Activated T-helper 1 cell treated with anti-CD3 and anti-CD28 coated beads, Interleukin-12 subunit alpha, Interleukin-12 subunit beta, Interleukin-2, Interleukin-4 antibody, amounts not matched to agents 30 ng/mL and 10 ng/mL and 1 ng/mL, durations not matched to agents 14 hours and 24 hours and 36 hours (primary cell): ENCODE measurements at regions not wholly inside any gene's neighbourhood (a gene's known extent, or its start where the extent isn't known, plus 50 kb on each side); places are given as distances from the start of the nearest gene placed in this dataset.
"Not testable (repeated sequence)": the region's sequence is repeated elsewhere in the genome, so short reads cannot be mapped to it uniquely, and the experiment has no call there.

ENCODE experiments used
- DNase-seq: peaks from one replicate; pipeline ENCODE4 v3.0.0; 2021; ENCODE audit warnings: low spot score
- H3K27ac Mint-ChIP-seq: one replicate; pipeline ENCODE4 v1.8.0; 2021; ENCODE audit warnings: mild to moderate bottlenecking, mixed read lengths
- H3K27me3 Mint-ChIP-seq: one replicate; pipeline ENCODE4 v1.8.0; 2022; ENCODE audit warnings: mild to moderate bottlenecking, moderate library complexity, mixed read lengths; ENCODE audit not compliant: insufficient read depth
- H3K36me3 Mint-ChIP-seq: one replicate; pipeline ENCODE4 v1.8.0; 2021; ENCODE audit warnings: low read depth, mixed read lengths
- H3K4me1 Mint-ChIP-seq: one replicate; pipeline ENCODE4 v1.8.0; 2021; ENCODE audit warnings: low read depth, mixed read lengths
- H3K4me3 Mint-ChIP-seq: one replicate; pipeline ENCODE4 v1.8.0; 2021; ENCODE audit warnings: mild to moderate bottlenecking, moderate library complexity, mixed read lengths
- H3K9me3 Mint-ChIP-seq: one replicate; pipeline ENCODE4 v1.8.0; 2021; ENCODE audit warnings: mixed read lengths
- intact Hi-C: fragments of 100-400 bp; cut with micrococcal nuclease; formaldehyde crosslinking; loops from one replicate; pipeline ENCODE4 v1.15.1; 2024

DNA sequence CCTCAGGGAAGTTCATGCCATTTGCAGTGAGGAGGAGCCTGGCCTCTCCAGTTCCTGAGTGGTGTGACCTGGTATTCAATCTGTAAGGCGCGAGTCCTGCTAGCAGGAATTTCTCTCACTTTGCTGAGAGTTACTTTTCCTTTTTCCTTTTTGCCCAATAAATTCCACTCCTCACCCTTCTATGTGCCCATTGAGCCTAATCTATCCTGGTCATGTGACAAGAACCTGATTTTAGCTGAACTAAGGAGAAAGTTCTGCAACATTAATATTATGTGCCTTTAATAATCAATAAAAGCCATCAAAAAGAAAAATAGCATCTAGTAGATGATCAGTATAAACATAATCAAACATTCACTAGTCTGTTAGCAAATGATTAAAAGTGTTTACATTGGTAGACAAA lies 136.1 kb upstream of the POGK start:
- H3K27ac Mint-ChIP-seq: no peak overlapping the region
- no peaks in the 10 kb centered on the region for H3K4me1 Mint-ChIP-seq
- DNase-seq: no peak
- H3K27me3 Mint-ChIP-seq: peaks cover 8% of the 10 kb centered on the region
- no peaks in the 10 kb centered on the region for H3K36me3 Mint-ChIP-seq
- H3K4me3 Mint-ChIP-seq: no peak overlapping the region
- no peaks in the 10 kb centered on the region for H3K9me3 Mint-ChIP-seq
- intact Hi-C loops: no loop called here

DNA sequence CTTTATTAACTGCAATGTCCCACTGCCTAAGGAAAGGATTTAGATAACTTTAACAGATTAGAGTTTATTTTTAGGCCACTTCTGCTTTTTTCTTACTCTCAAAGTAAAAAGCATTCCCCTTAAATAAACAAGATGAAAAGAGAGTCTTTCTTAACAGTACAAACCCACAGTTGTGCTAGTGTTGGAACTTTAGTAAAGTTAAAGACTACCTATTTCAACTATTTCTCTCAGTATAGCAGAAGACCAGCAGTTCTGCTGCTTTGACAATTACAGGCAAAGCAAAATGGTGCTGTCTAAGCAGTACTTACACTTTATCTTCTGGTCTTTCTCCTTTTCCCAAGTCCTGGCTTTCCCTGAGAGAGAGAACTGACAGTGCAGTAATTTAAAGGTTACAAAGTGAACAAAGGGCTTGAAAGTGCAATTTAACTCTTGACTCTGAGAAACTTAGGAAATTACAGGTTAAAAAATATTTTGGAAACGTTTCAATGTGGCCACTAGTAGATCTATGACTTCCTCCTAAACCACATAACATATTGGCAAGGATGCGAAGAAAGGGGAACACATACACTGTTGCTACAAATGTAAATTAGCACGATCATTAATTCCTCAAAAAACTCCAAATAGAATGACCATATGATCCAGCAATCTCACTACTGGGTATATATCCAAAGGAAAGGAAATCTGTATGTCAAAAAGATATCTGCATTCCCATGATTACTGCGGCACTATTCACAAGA lies 135.4 kb upstream of the POGK start:
- no peak for DNase-seq
- no peaks in the 10 kb centered on the region for H3K36me3 Mint-ChIP-seq
- intact Hi-C loops: no loop called here
- no peaks in the 10 kb centered on the region for H3K4me1 Mint-ChIP-seq
- H3K9me3 Mint-ChIP-seq: no peaks in the 10 kb centered on the region
- peaks cover 8% of the 10 kb centered on the region for H3K27me3 Mint-ChIP-seq
- H3K4me3 Mint-ChIP-seq: no peak overlapping the region
- no peak overlapping the region for H3K27ac Mint-ChIP-seq

DNA sequence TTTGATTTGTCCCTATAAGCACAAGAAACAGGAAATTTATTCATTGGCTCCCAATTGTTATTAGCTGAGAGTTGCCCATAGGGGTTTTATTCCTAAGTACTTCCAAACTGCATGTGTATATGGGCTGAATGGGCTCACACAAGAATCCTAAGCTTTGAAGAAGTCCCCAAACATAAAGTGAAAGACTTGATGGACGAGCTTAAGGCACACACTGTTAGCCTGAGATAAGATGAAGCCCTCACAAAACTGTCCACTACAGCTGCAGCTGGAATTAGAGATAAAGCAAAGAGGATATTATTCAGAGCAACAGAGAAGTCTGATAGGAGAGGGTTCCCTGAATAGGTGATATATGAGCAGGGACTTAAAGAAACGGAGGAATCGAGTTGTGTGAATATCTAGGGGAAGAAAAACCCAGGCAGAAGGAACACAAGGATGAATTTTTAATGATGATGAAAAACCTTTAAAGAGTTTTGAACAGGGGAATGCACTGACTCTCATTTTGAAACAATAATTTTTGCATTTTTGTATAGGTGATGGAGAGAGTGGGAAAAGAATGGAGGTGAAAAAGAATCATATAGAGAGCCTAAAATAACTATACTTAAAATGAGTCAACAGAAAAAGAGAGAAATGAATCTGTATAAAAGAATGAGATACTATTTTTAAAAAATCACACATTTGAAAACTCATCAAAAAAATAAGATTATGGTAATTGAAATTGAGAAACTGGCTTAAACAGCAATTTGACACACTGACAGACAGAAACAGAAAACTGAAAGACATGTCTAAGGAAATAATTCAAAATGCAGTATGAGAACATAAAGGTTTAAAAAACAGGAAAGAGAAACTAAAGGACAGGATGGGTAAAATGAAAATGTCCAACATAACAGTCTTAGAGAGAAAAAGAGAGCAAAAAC lies 133.6 kb upstream of the POGK start:
- DNase-seq: no peak
- H3K27ac Mint-ChIP-seq: no peak overlapping the region
- H3K27me3 Mint-ChIP-seq: peaks cover 6% of the 10 kb centered on the region
- no peaks in the 10 kb centered on the region for H3K9me3 Mint-ChIP-seq
- H3K36me3 Mint-ChIP-seq: no peaks in the 10 kb centered on the region
- H3K4me3 Mint-ChIP-seq: no peak overlapping the region
- no peaks in the 10 kb centered on the region for H3K4me1 Mint-ChIP-seq
- intact Hi-C loops: no loop called here

DNA sequence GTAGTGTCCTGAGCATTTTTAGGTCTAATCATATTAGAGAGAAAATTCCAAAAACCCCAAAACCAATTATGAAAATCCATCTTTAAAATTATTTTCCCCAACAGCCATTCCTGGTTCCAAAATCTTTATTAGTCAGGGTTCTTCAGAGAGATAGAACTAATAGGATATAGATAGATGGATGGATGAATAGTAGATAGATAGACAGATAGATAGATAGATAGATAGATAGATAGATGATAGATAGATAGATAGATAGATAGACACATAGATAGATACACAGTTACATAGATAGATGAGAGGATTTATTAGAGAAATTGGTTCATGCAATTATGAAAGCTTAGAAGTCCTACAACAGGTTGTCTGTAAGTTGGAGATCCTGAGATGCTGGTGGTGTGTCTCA lies 122.7 kb upstream of the POGK start:
- Mint-ChIP-seq H3K27ac (no peak overlapping the region), H3K4me3 (no peak overlapping the region), H3K4me1 (no peaks in the 10 kb centered on the region), H3K36me3 (no peaks in the 10 kb centered on the region), H3K27me3 (no peaks in the 10 kb centered on the region), H3K9me3 (peaks cover 11% of the 10 kb centered on the region)
- intact Hi-C loops: no loop called here
- DNase-seq: no peak

DNA sequence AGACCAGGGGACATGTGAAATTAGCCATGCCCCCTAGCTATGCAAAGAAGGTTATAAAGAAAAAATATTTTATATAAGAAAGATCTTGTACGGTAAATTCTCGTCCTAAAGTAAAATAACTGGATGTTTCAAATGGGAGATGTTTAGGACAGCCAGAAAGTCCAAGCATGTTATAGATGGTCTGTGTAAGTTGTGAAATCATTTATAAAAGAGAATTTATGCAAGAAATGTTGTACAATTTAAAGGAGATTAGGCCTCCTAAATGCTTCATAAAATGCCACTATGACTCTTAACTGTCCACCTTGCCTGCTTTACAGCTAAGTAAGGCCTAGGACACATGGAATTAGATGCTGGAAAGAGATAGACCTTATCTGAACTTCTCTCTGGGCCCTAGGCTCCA lies 118.1 kb upstream of the POGK start:
- Mint-ChIP-seq H3K36me3 (no peaks in the 10 kb centered on the region), H3K9me3 (peaks cover 11% of the 10 kb centered on the region), H3K27me3 (no peaks in the 10 kb centered on the region), H3K27ac (no peak overlapping the region), H3K4me3 (no peak overlapping the region), H3K4me1 (no peaks in the 10 kb centered on the region)
- intact Hi-C loops: no loop called here
- DNase-seq: no peak

DNA sequence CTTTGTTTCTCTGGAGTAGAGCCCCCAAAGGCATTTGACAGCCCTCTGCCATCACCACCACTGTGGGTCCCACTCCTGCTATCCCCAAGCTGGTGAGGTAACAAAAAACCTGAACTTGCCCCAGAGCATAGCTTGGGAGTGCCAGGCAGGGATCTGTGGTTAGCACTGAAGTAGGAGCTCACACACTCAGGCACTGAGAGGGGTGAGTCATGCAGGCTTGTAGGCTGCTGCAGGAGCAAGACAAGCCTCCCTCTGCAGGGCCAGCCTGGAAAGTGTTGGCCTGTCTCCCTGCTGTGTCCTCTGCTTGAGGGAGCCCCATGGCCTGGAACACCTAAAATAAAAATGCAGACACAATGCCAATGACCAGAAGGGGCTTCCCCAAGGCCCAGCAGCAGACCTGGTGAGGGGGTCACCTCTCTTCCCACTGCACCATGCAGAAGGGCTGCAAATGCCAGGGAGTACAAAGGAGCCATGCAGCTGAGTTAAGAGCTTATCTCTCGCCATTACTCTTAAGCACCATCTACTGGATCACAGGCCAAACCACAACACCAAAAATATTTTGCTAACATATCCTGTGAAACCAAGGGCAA lies 108.9 kb upstream of the POGK start:
- Mint-ChIP-seq H3K27me3 (no peaks in the 10 kb centered on the region), H3K36me3 (no peaks in the 10 kb centered on the region), H3K27ac (no peak overlapping the region), H3K9me3 (no peaks in the 10 kb centered on the region), H3K4me1 (no peaks in the 10 kb centered on the region), H3K4me3 (no peak overlapping the region)
- no peak for DNase-seq
- intact Hi-C loops: no loop called here

DNA sequence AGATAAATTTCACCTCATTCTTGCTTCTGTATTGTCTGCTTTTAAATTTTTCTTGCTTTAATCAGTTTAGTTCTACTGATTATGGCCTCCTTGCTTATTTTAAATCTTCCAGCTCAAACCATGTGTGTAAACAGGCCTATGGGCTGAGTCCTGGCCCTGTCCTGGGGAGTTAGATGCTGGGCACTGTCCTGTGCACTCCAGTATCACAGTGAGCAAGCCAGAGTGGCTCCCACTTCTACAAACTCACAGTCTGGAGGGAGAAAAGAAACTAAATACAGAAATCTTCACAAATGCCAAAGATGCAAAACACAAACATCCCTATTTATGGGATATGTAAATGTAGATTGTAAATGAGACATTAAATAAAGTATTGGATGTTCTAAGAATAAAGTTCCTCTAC lies 101.1 kb upstream of the POGK start:
- intact Hi-C loops: no loop called here
- H3K4me3 Mint-ChIP-seq: no peak overlapping the region
- no peak overlapping the region for H3K27ac Mint-ChIP-seq
- H3K36me3 Mint-ChIP-seq: no peaks in the 10 kb centered on the region
- no peak for DNase-seq
- H3K9me3 Mint-ChIP-seq: no peaks in the 10 kb centered on the region
- H3K4me1 Mint-ChIP-seq: no peaks in the 10 kb centered on the region
- no peaks in the 10 kb centered on the region for H3K27me3 Mint-ChIP-seq

DNA sequence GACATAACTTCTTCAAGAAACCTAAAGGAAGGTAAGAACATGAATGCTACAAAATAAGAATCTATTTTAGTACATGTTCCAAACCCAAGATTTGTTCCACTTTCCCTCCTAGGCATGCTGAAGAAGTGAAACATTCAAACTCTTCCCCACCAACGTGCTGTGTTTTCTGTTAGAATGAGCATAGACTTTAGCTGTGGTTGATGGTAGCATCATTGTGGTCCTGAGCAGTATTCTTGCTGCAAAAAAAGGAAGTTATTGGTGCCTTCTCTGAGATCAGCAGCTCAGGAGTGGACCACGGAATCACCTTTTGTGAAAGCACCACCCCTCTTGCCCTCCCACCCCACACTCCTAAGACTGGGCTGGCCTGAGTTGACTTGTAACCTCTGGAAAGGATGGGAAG lies 100.4 kb upstream of the POGK start:
- H3K9me3 Mint-ChIP-seq: no peaks in the 10 kb centered on the region
- intact Hi-C loops: no loop called here

DNA sequence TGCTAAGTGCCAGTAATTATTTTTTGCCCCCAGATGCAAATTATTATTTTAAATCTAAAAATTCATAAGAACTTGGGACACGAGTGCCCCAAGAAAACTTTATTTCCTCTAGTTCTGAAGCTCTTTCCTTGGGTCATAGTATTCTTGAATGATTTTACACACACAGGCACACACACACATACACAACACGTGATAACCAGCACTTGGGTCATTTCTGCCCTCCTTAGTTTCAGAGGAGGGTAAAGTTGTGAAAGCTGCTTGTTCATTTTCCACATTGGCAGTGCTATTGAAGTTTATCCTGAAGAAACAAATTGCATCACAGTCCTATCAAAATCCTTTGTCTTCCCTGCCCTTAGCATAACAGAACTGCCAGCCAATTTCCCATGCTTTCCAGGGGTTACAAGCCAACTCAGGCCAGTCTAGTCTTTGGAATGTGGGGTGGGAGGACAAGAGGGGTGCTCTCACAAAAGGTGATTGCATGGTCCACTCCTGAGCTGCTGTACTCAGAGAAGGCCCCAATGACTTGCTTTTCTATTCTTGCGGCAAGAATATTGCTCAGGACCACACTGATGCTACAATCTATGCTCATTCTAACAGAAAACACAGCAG lies 98.5 kb upstream of the POGK start:
- Mint-ChIP-seq H3K4me1 (no peaks in the 10 kb centered on the region), H3K36me3 (no peaks in the 10 kb centered on the region), H3K4me3 (no peak overlapping the region), H3K27ac (no peak overlapping the region), H3K9me3 (peaks cover 7% of the 10 kb centered on the region), H3K27me3 (no peaks in the 10 kb centered on the region)
- intact Hi-C loops: loop anchor here (5.0 kb wide), 1 partner anchor 317 kb away; no protein-coding TSS in a partner anchor
- no peak for DNase-seq

More for the DNA sequence above, 100.4 kb upstream of the POGK start:
- H3K36me3 Mint-ChIP-seq: no peaks in the 10 kb centered on the region
- H3K27ac Mint-ChIP-seq: no peak overlapping the region
- no peak for DNase-seq
- no peaks in the 10 kb centered on the region for H3K27me3 Mint-ChIP-seq
- H3K4me3 Mint-ChIP-seq: no peak overlapping the region
- H3K4me1 Mint-ChIP-seq: no peaks in the 10 kb centered on the region

DNA sequence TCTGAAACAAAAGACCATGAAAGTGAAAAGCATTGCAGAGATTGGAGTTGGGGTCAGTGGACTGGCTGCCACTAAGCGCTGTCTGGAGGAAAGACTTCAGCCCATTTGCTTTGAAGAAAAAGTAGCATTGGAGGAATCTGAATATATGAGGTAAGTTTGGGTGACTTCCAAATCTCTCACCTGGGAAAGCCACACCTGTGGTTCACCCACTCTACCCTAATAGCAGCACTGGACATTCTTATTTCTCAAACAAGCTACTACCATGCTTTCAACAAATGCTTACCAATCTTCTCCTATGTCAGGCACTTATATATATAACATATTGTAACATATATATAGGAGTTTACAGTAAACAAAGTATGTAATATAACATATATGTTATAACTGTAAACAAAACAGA lies 76.0 kb upstream of the POGK start:
- Mint-ChIP-seq H3K27ac (no peak overlapping the region), H3K36me3 (no peaks in the 10 kb centered on the region), H3K4me1 (no peaks in the 10 kb centered on the region), H3K9me3 (no peaks in the 10 kb centered on the region), H3K4me3 (no peak overlapping the region), H3K27me3 (no peaks in the 10 kb centered on the region)
- intact Hi-C loops: no loop called here
- DNase-seq: no peak

DNA sequence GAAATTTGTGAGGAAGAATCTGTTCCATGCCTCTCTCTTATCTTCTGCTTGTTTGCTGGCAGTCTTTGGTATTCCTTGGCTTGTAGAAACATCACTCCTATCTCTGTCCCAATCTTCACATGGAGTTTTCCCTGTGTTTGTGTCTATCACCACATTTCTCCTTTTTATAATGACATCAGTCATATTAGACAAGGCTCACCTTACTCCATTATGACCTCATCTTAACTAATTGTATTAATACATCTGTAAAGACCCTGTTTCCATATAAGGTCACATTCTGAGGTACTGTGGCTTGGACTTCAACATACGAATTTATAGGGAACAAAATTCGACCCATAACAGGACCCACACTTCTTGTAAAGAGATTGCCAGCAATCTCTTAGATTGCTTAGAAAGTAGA lies 72.3 kb upstream of the POGK start:
- H3K9me3 Mint-ChIP-seq: peaks cover 11% of the 10 kb centered on the region
- intact Hi-C loops: no loop called here
- H3K27me3 Mint-ChIP-seq: no peaks in the 10 kb centered on the region
- no peak for DNase-seq
- no peaks in the 10 kb centered on the region for H3K36me3 Mint-ChIP-seq
- no peak overlapping the region for H3K27ac Mint-ChIP-seq
- no peaks in the 10 kb centered on the region for H3K4me1 Mint-ChIP-seq
- H3K4me3 Mint-ChIP-seq: no peak overlapping the region

DNA sequence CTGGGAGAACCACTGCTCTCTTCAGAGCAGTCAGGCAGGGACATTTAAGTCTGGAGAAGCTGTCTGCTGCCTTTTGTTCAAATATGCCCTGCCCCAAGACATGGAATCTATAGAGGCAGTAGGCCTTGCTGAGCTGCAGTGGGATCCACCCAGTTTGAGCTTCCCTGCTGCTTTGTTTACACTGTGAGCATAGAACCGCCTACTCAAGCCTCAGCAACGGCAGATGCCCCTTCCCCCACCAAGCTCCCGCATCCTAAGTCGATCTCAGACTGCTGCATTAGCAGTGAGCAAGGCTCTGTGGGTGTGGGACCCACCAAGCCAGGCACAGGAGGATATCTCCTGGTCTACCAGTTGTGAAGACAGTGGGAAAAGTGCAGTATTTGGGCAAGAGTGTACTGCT lies 54.6 kb upstream of the POGK start:
- H3K27ac Mint-ChIP-seq, H3K9me3 Mint-ChIP-seq, H3K36me3 Mint-ChIP-seq, intact Hi-C loops, H3K4me3 Mint-ChIP-seq, H3K4me1 Mint-ChIP-seq, DNase-seq: not testable (repeated sequence)
- H3K27me3 Mint-ChIP-seq: peaks cover 12% of the 10 kb centered on the region

DNA sequence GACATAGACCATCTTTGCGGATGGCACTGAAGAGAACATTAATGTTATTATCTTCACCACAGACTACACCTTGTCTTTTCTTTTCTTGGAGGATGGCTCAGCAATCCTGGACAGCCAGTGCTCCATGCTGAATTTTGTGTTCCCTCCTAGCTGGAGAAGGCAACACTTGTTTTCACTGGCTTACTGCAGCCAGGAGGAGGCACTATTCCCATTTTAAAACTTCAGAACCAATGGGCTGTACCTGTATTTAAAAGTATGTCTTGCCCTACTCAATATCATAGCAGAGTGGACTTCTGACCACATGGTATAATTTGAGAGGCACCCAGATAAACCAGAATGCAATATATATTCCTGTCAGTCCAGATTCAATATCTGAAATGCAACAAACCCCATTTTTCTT lies 53.3 kb upstream of the POGK start:
- no peak for DNase-seq
- H3K36me3 Mint-ChIP-seq: no peaks in the 10 kb centered on the region
- peaks cover 14% of the 10 kb centered on the region for H3K27me3 Mint-ChIP-seq
- H3K4me1 Mint-ChIP-seq: no peaks in the 10 kb centered on the region
- H3K4me3 Mint-ChIP-seq: no peak overlapping the region
- intact Hi-C loops: no loop called here
- no peak overlapping the region for H3K27ac Mint-ChIP-seq
- H3K9me3 Mint-ChIP-seq: no peaks in the 10 kb centered on the region
